GM12878 (cell line): ENCODE measurements at regions not wholly inside any gene's neighbourhood (a gene's known extent, or its start where the extent isn't known, plus 50 kb on each side); places are given as distances from the start of the nearest gene placed in this dataset.

Source experiments
- ATAC-seq: fragments of 200-7000 bp; cut with Tn5 transposase; 3 replicates; pipeline ENCODE4 v1.9.1; 2020; ENCODE audit warnings: mild to moderate bottlenecking, moderate library complexity
- BruUV-seq: library from RNA; stranded (reverse); fragments of 400-500 nt; replicated peaks from 2 replicates; lab custom pipeline; 2021; lab: Mats Ljungman, UMichigan
- CTCF ChIA-PET: fragments of 300-600 bp; sonication (Branson Sonifier 250); formaldehyde crosslinking; extraction: SDS; loops from one replicate; lab custom pipeline; 2021; ENCODE audit warnings: inconsistent platforms; lab: Yijun Ruan, JAX
- POLR2A ChIA-PET: fragments of 350-600 bp; formaldehyde crosslinking; extraction: SDS; loops from one replicate; lab custom pipeline; 2021; ENCODE audit warnings: inconsistent platforms; lab: Charles Lee
- RAD21 ChIA-PET: fragments of 300-600 bp; sonication (Branson Sonifier 250); formaldehyde crosslinking; loops from one replicate; lab custom pipeline; 2023; ENCODE audit warnings: antibody characterized with exemption; ENCODE audit not compliant: unreplicated experiment; lab: Charles Lee
- SMC1A ChIA-PET: fragments of 300-600 bp; sonication (Branson Sonifier 250); formaldehyde crosslinking; loops from one replicate; lab custom pipeline; 2023; ENCODE audit not compliant: unreplicated experiment, uncharacterized antibody; lab: Charles Lee
- DNase-seq: peaks from one replicate; pipeline ENCODE4 v3.0.0-alpha.2; 2011; ENCODE audit warnings: low read depth, low spot score
- FAIRE-seq: peaks from 3 replicates; lab custom pipeline; 2011; peaks lifted over from hg19 to GRCh38; lab: Jason Lieb, UNC
- H2AFZ ChIP-seq: 2 replicates; pipeline ENCODE4 v1.6.0; 2011; ENCODE audit warnings: low read depth, low read length, control low read depth; ENCODE audit not compliant: control insufficient read depth
- H3K27ac ChIP-seq: 2 replicates; pipeline ENCODE4 v1.5.1; 2011; ENCODE audit warnings: control low read depth; ENCODE audit not compliant: control insufficient read depth, insufficient read depth
- H3K27me3 ChIP-seq, 2 experiments: replicated peaks in 1 of 2; 2 replicates each; pipeline versions ENCODE4 v1.6.0 to v1.6.1; 2011; ENCODE audit warnings: low read length in 1 of 2; ENCODE audit not compliant: control insufficient read depth in 2 of 2, insufficient read depth in 2 of 2
- H3K36me3 ChIP-seq, 2 experiments: 2 replicates each; pipeline ENCODE4 v1.5.1; 2011; ENCODE audit warnings: low read length in 1 of 2; ENCODE audit not compliant: control insufficient read depth in 2 of 2, insufficient read depth in 2 of 2
- H3K4me1 ChIP-seq: 2 replicates; pipeline ENCODE4 v1.6.1; 2011; ENCODE audit warnings: mild to moderate bottlenecking, low read length, moderate library complexity, mixed read lengths; ENCODE audit not compliant: control insufficient read depth, insufficient read depth
- H3K4me2 ChIP-seq: 2 replicates; pipeline ENCODE4 v1.6.0; 2011; ENCODE audit warnings: control low read depth; ENCODE audit not compliant: control insufficient read depth, insufficient read depth
- H3K4me3 ChIP-seq: fragments of 200-600 bp; sonication (generic); 2 replicates; pipeline ENCODE4 v1.5.1; 2016
- H3K79me2 ChIP-seq: 2 replicates; pipeline ENCODE4 v1.6.0; 2011; ENCODE audit warnings: low read length; ENCODE audit not compliant: control insufficient read depth, insufficient read depth
- H3K9ac ChIP-seq: 2 replicates; pipeline ENCODE4 v1.8.0; 2011; ENCODE audit warnings: low read length, control low read depth, mixed read lengths; ENCODE audit not compliant: control insufficient read depth, insufficient read depth
- H3K9me3 ChIP-seq: replicated peaks from 3 replicates; pipeline ENCODE4 v1.5.1; 2011; ENCODE audit warnings: mild to moderate bottlenecking, low read length; ENCODE audit not compliant: control insufficient read depth, insufficient read depth
- H4K20me1 ChIP-seq: 2 replicates; pipeline ENCODE4 v1.6.0; 2011; ENCODE audit not compliant: control insufficient read depth, insufficient read depth
- IKZF1 ChIP-seq: fragments of 450-650 bp; conservative IDR thresholded peaks from 2 replicates; pipeline ENCODE4 v1.6.1; 2017; ENCODE audit warnings: antibody characterized with exemption, mild to moderate bottlenecking
- MTA2 ChIP-seq: fragments of 450-650 bp; IDR thresholded peaks from 2 replicates; pipeline ENCODE4 v1.6.1; 2016; ENCODE audit warnings: low read depth, mild to moderate bottlenecking, moderate library complexity
- SREBF2 ChIP-seq: IDR thresholded peaks from 2 replicates; pipeline ENCODE4 v1.6.1; 2012; ENCODE audit warnings: mild to moderate bottlenecking, low read length
- SUPT20H ChIP-seq: IDR thresholded peaks from 2 replicates; pipeline ENCODE4 v1.6.1; 2011; ENCODE audit warnings: low read depth, mild to moderate bottlenecking, low read length, moderate library complexity, borderline replicate concordance; ENCODE audit not compliant: control insufficient read depth
- WGBS: methylation state at CpG from one replicate; pipeline ENCODE4 v1.1.6; 2016; ENCODE audit warnings: low lambda C conversion rate; ENCODE audit not compliant: insufficient replicate concordance, insufficient coverage; ENCODE audit errors: missing lambda C conversion rate; 5-methylcytosine and 5-hydroxymethylcytosine counted together
- in situ Hi-C: fragments of 300-500 bp; cut with MboI; formaldehyde crosslinking; loops from 9 replicates; pipeline ENCODE4 v1.14.3; 2018; ENCODE audit warnings: mixed read lengths
- intact Hi-C: fragments of 100-400 bp; cut with micrococcal nuclease; formaldehyde crosslinking; loops from one replicate; pipeline ENCODE4 v1.14.2; 2022; ENCODE audit not compliant: unreplicated experiment
- TF ChIP-seq, protein P1 (sequence below), 3 experiments: IDR thresholded peaks in 2 of 3; conservative IDR thresholded peaks in 1 of 3; 2 replicates each; pipeline ENCODE4 v1.5.1; 2011; ENCODE audit warnings: low read depth in 3 of 3, low read length in 3 of 3, mild to moderate bottlenecking in 3 of 3, control low read depth in 2 of 3, moderate library complexity in 2 of 3, inconsistent platforms in 1 of 3, mixed read lengths in 1 of 3; ENCODE audit not compliant: control insufficient read depth in 2 of 3, insufficient read depth in 1 of 3; ENCODE audit errors: extremely low read depth in 1 of 3
- TF ChIP-seq, protein P2 (sequence below): fragments of 150-350 bp; IDR thresholded peaks from 2 replicates; pipeline ENCODE4 v1.6.1; 2014; ENCODE audit warnings: mild to moderate bottlenecking, low read depth, low read length

DNA sequence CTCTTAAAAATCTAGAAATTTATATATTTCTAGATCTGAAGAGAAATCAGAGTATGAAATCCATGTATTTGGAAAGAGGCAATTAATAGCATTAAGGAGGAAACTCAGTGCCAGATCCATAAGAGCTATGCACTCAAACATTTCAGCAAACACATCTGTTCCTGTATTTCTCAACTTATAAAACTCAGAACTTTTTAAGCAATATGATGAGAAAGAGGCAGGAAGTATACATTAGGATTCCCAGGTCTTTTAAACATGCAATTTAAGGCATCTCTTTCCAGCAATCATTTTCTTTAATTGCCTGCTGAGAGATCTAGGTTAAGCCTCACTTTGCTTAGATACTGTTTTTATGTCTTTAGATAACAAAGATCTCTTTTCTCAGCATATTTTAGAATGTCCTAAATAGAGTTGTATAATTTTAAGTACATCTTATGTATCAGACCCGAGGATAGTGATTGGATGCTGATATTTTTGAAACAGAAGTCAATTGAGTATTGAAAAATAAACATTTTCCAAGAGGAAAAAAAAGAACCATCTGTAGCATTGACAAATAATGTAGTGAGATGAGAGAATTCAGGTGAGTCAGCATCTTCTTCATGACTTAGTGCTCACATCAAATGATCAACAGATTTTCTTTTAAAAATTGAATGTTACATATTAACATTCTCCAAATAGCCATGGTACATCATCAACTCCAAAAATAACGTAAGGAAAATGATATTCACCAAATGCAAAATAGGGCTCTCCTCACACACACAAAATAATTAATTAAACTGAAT, 461.4 kb upstream of the NOX3 start:
- TF ChIP-seq IKZF1, result no peak
- TF ChIP-seq SREBF2, result no peak
- TF ChIP-seq, protein P1, sequence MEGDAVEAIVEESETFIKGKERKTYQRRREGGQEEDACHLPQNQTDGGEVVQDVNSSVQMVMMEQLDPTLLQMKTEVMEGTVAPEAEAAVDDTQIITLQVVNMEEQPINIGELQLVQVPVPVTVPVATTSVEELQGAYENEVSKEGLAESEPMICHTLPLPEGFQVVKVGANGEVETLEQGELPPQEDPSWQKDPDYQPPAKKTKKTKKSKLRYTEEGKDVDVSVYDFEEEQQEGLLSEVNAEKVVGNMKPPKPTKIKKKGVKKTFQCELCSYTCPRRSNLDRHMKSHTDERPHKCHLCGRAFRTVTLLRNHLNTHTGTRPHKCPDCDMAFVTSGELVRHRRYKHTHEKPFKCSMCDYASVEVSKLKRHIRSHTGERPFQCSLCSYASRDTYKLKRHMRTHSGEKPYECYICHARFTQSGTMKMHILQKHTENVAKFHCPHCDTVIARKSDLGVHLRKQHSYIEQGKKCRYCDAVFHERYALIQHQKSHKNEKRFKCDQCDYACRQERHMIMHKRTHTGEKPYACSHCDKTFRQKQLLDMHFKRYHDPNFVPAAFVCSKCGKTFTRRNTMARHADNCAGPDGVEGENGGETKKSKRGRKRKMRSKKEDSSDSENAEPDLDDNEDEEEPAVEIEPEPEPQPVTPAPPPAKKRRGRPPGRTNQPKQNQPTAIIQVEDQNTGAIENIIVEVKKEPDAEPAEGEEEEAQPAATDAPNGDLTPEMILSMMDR (IDR thresholded peaks at IDR 0.05 in 2 of 3, conservative IDR thresholded peaks at IDR 0.05 in 1 of 3; ENCODE audit: control insufficient read depth in 2 of 3, extremely low read depth in 1 of 3, insufficient read depth in 1 of 3, low read depth in 3 of 3, low read length in 3 of 3), result no peak
- TF ChIP-seq, protein P2, sequence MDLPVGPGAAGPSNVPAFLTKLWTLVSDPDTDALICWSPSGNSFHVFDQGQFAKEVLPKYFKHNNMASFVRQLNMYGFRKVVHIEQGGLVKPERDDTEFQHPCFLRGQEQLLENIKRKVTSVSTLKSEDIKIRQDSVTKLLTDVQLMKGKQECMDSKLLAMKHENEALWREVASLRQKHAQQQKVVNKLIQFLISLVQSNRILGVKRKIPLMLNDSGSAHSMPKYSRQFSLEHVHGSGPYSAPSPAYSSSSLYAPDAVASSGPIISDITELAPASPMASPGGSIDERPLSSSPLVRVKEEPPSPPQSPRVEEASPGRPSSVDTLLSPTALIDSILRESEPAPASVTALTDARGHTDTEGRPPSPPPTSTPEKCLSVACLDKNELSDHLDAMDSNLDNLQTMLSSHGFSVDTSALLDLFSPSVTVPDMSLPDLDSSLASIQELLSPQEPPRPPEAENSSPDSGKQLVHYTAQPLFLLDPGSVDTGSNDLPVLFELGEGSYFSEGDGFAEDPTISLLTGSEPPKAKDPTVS, result no peak
- TF ChIP-seq SUPT20H, result no peak
- TF ChIP-seq MTA2, result no peak
- H4K20me1 ChIP-seq, result no peaks in the 10 kb centered on the region
- H3K27ac ChIP-seq, result no peak overlapping the region
- no peaks in the 10 kb centered on the region for H3K9me3 ChIP-seq
- ATAC-seq (no peak), DNase-seq (no peak), FAIRE-seq (no peak)
- H3K9ac ChIP-seq, result no peak overlapping the region
- no peaks in the 10 kb centered on the region for H3K79me2 ChIP-seq
- H3K36me3 ChIP-seq, result no peaks in the 10 kb centered on the region
- CTCF ChIA-PET, result no interaction called here
- WGBS, result 21% methylated on average over 2 of the region's 2 CpGs
- intact Hi-C loops, result no loop called here
- in situ Hi-C loops, result no loop called here
- no peaks in the 10 kb centered on the region for H3K4me1 ChIP-seq
- BruUV-seq, result no TSS peak
- H3K4me3 ChIP-seq, result no peak overlapping the region
- POLR2A ChIA-PET, result no interaction called here
- SMC1A ChIA-PET, result no interaction called here
- H3K4me2 ChIP-seq, result no peak overlapping the region
- no peak overlapping the region for H2AFZ ChIP-seq
- H3K27me3 ChIP-seq, result no peaks in the 10 kb centered on the region
- RAD21 ChIA-PET, result no interaction called here
